ELR (cell line): ENCODE measurements at regions not wholly inside any gene's neighbourhood (a gene's known extent, or its start where the extent isn't known, plus 50 kb on each side); places are given as distances from the start of the nearest gene placed in this dataset.

Experiments
- DNase-seq: peaks from one replicate; pipeline ENCODE4 v3.0.0-alpha.2; 2015; ENCODE audit warnings: low read depth

DNA sequence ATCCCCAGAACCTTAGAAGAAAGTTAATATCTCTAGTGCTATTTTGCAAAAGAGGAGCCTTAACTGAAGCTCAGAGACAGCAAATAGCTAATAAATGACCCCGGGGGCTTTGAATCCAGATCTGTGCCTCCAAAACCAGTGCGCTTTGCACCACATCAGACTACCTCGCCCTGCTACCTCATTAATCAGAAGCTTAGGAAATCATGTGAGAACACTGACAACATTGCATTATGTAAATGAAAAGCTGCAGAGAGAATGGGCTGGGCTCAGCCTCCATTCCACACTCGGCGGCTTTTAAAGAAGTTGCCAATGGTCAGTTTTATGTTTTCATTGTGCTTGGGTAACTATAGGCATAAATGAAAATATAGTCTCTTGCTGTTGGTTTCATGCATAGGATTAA, 54.0 kb upstream of the STMND1 start:
- DNase-seq = no peak

DNA sequence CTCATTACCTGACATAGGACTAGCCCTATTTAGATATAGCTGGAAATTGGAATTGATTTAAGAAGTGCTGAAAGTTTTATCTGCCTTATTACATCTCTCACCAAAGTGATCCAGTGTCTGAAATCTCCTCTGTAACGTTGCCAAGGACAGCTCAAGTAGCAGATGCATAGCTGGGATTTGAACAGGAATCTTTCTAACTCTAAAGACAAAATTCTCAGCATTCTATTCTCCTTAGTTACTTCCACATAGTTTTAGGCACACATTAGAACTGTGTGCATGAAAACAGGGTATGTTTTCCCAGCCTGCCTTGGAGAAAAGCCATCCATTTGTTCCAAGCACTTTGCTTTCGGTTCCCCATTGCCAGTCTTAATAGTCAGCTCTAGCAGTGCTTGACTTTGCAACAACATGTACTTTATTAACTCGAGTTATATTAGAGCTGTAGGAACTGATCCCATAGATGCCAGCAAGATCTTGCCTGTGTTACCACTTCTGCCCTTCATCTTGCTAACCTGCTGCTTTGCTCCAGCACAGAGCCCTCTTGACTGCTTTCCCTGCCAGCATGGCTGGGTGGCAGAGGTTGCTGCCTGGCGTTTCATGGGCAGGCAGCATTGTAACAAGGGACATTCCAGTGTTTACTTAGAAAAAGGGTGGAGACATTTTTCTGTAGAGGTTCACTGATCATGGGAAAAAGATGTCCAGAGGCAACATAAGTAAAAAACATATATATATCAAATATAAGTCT, 56.1 kb upstream of the STMND1 start:
- peak; percentile 27 for DNase-seq

DNA sequence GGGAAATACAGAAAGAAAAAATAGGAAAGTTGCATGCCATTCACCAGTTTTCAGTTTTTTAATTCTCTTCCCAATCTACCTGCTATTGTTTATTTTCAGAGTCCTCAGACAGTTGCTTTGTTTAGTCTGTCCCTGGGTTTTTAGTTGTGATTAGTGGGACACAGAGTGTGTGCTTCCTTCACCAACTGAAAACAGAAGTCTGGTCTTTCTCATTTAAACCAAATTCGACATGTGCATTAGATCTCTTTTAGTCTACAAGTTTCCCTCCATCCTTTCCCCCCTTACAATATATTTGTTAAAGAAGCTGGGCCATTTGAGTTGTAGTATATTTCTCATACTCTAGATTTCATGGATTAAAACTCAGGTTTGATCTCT, 58.7 kb upstream of the STMND1 start:
- DNase-seq = no peak

DNA sequence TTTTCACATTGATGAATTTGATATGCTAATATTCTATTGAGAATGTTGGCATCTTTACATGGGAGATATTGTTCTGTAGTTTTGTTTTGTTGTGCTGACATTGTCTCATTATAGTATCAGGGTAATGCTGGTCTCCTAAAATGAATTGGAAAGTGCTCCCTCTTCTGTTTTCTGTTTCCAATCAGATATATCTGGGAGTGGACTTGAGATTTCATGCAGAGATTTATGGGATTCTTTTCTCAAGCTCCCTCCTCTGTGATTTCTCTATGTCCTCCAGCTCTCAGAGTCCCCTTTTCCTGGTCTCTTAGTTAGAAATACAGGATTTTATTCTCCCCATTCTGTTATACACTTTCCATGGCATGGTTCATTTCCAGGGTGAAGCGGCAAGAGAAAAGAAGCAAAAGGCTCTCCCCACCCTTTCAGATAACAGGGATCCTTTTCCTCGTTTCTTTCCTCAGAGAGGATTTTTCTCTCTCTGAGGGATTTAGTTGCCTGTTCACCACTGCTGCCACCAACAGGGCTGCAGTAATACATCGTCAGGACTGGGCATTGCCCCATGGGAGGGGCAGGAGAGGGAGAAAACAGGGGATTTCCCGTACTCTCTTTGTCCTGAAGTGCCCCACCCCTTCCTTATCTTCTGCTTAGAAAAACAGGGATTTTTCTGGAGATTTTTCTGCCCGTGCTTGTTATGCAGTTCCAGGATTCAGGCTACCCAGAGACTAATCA, 59.3 kb upstream of the STMND1 start:
- DNase-seq = peak; percentile 74

DNA sequence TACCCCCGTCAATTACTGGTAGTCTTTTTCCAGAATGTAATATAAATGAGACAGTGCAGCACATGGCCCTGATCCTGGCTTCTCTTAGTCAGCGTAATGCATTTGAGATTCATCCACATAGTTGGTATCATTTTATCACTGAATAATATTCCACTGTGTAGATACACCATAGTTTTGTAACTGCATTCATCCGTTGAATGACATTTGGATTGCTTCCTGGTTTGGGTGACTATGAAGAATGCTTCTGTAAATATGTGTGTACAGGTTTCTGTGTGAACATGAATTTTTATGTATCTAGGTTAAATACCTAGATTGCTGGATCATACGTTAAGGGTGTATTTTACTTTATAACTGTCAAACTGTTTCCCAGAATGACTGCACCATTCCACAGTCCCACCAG, 62.6 kb upstream of the STMND1 start:
- DNase-seq = no peak

DNA sequence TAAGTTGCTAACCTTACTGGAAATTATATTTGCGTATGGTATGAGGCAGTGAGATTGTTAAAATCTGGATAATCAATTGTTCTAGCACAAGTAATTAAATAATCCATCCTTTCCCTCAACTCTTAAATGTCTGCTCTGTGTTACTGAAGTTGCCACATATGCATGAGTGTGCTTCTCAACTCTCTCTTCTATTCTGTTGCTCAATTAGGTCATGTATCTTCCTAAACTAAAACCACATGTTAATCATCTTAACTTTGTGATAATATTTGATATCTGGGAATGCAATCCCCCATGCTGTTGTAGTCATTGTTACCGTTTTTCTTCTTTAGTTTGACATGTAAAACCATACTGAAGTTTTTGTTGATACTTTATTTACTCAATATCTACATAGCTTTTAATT, 63.5 kb upstream of the STMND1 start:
- DNase-seq = no peak

DNA sequence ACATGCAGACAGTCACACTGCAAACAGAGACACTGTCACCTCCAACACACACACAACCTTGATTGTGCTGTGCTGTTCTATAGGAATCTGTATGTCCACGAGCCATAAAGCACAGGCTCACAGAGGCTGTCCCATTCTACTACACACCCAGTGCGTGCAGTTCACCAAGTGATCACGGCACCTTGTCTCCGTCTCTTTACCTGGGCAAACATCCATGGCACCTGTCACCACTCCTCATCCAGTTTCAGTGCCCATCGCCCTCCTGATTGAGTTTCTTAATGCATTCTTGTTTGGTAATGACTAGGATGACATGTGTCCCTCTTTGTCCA, 65.8 kb upstream of the STMND1 start:
- DNase-seq = no peak

DNA sequence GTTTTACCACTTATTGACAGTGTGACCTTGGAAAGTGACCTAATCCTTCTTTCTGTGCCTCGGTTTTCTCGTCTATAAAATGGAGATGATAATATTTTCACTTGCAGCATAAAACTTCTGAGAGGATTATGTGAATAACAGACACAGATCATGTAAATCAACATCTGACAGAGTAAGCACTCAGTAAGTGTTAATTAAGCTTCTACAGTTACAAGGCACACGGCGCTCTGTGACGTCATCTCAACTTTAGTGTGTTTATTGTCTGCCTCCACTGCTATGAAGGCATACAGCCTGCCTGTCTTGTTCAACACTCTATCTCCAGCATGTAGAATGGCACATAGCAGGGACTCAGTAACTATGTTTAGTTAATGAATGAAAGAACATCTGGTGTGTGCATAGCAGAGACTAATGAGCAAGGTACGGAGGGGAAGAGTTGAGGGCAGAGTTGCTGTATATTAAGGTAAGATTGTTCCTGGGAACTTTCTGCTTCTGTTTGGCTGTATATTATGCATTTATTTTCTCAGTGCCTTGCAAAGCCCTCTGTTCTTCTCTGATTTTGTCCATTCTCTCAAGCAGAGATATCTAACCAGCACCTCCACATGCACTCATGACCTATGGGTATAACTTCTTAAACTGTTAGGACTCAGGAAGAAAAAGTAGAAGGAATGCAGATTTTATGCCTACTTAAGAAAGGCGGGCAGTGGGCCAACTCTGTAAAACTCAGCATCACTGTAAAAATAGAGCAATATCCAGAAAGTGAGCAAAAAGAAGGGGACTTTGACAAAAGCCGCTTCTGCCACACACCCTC, 66.4 kb upstream of the STMND1 start:
- DNase-seq = no peak

DNA sequence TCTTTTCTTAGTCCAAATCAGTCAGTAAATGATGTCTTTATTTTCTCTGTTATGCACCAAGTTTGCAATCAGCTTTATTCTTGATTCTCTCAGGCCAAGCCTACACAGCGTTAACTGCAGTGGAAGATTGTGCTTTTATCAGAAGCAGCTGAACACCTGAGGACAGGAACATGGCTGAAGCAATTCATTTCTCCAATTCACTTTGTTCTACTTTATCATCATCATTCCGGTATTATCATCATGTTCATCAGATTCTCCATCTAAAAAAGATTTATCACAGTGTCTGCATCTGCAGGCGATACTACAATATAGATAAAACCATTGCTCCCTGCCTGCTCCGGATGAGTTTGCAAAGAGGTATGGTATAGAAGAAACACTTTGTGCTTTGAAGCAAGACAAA, 68.1 kb upstream of the STMND1 start:
- no peak for DNase-seq

DNA sequence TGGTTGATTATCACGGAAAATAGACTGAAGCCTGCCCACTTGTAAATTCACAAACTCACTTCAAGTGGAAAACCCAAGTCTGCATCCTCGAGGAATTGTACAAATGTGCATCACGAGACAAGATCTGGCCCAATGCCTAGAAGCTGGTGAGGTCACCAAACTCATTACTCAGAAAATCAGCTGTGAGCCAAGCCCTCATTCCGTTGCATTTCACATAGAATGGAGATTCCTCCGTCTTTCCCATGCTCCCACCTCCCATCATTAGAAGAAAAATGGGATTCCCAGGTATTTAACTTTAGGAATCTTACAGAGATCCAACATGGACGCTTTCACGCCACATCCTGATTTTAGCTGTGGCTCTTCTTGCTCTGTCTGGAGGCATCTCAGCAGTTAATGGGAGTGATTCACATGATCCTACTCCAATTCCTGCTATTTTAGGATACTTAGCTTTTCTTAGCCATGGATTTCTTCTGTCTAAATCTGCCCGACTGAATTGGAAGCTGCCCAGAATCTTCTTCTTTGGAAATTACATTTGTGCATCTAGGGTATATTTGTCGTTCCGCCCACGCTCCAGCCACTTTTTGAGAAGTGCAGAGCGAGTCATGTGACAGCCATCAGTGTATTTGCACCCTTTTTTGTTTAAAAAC, 68.7 kb upstream of the STMND1 start:
- DNase-seq = peak; percentile 97

DNA sequence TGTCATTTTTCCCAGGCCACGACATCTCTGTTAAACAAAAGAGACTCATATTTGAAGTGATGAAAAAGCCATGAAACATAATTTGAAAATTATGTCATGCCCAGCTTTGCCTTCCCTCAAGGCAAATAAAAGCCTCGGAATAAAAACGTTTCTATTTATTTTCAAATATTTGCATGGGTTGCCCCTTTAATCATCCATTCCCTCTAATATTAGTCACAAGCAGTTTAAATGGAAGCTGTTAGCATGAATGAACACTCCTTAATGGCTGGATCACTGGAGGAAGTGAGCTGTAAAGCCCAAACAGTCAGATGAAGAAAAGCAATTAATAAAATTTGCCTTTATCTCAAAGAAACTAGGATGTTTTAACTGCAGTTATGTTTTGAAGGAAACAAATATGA, 69.3 kb upstream of the STMND1 start:
- peak; percentile 90 for DNase-seq

DNA sequence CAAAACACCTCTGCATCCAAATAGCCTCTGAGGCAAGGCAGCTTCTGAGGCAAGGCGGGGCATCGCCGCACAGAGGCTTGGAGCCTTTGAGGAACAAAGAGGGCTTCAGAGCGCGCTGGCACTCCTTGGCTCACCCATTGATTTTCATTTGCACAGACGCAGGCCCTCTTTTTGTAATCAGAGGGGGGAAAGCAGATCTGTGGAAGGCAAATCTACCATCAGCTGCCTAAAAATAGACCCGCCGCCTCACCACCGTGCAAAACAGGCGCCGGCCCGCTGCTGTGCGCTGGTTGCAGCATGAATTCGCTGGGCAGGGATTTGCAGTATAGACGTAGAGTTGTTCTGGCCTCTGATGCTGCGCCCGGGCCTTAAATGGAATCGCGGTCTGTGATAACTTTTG, 69.9 kb upstream of the STMND1 start:
- DNase-seq = no peak

DNA sequence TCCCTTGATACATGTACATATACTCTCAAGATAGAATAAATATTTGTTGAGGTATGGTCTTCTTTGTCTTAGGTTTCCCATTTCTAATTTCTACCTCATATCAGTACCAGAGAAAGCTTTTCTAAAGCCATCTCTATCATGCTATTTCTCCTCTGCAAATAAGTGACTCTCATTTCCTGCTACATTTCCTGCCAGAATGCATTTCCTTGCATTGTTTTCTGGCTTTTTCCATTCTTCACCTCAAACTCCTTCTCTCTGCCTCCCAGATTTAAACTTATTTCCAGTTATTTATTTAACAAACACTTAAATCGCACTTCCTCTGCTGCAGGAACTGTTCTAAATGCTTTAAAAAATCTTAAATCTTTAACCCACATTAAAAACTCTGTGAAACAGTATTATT, 74.4 kb upstream of the STMND1 start:
- no peak for DNase-seq

DNA sequence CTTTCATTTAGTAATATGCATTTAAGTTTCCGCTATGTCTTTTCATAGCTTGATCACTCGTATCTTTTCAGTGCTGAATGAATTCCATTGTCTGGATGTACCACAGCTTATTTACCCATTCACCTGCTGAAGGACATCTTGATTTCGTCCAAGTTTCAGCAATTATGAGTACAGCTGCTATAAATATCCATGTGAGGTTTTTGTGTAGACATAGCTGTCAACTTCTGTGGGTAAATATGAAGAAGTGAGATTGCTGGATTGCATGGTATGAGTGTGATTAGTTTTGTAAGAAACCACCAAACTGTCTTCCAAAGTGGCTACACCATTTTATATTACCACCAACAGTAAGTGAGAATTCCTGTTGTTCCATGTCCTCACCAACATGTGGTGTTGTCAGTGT, 79.2 kb upstream of the STMND1 start:
- no peak for DNase-seq

DNA sequence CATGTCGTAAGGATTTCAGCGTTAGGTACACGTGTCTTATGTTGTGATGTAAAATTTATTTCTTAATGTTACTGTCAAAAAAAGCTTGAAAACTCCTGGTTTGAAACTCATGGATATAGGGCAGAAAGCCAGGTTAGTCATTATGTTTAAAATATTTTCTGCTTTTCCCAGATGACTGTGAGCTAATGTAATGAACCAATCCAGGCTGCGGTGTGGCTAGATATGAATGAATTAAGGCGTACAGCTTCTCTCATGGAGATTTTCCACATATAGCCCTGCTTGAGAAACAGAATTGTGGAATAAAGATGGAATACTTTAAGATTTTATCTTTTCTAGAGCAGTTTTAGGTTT, 80.3 kb upstream of the STMND1 start:
- DNase-seq = peak; percentile 37

DNA sequence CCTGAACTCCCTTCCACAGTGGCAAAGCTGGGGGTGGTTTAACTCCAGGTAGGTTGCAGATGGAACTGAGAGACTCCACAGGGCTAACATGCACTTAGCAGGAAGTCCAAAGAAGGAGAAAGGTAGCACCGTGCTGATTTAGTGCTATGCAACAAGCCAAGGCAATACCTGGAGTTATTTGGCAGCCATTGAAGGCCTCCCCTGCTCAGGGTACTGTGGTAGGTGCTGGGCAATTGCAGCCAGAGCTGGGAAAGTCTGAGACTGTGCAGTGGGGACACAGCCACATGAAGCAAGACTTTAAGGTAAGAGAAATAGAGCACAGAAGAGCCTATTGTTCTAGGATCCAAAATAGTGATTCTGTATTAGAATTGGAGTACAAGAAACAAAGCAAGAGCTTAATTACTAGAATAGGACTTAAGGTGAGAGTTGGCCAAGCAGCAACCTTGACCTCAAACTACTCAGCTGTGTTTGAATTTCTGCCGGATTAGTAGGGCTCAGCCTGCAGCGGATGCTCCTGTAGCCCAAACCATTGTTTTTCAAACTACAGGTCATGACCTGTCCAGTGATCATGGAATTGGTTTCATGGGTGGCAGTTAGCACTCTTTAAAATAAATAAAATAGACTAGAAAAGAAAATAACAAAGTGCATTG, 80.8 kb upstream of the STMND1 start:
- no peak for DNase-seq

DNA sequence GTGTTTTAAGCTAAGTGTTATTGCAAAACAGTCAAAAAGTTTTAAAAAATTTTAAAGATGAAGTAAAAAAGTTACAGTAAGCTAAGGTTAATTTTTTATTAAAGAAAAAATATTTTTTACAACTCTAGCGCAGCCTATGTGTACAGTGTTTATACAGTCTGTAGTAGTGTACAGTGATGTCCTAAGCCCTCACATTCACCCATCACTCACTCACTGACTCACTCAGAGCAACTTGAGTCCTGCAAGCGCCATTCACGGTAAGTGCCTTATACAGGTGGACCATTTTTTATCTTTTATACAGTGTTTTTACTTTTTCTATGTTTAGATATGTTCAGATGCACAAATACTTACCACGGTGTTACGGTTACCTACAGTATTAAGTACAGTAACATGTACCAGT, 83.4 kb upstream of the STMND1 start:
- DNase-seq = no peak

DNA sequence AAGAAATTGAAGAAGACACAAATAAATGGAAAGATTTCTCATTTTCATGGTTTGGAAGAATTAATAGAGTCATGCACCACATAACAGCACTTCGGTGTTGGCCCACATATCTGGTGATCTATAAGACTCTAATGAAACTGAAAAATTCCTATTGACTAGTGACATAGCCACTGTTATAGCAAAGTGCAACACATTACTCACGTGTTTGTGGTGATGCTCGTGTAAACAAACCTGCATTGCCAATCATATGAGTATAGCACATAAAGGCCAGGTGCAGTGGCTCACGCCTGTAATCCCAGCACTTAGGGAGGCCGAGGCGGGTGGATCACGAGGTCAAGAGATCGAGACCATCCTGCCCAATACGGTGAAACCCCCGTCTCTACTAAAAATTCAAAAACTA, 84.4 kb upstream of the STMND1 start:
- DNase-seq = peak; percentile 50

DNA sequence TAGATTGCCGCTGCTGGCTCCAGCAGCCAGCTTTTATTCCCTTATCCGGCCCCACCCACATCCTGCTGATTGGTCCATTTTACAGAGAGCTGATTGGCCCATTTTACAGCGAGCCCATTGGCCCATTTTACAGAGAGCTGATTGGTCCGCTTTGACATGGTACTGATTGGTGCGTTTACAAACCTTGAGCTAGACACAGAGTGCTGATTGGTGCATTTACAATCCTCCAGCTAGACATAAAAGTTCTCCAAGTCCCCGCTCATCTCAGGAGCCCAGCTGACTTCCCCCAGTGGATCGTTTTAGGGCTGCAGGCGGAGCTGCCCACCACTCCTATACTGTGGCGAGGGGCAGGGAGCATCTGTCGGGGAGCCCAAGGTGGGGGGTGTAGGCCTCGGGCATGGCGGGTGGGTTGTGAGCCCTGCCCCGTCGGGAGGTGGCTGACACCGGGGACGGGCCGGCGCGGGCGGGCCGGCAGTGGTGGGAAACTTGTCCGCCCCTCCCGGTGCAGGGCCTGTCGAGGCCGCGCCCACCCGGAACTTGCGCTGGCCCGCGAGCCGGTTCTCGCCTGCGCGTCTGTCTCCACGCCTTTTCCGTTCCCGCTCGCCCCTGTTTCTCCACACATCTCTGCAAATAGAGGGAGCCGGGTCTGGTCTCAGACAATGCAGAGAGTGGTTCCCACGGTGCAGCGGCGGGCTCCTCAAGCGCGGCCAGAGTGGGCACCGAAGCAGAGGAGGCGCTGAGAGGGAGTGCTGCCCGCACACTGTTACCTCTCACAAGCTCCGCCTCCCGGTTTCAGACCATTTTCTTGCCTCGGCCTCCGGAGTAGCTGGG, 86.1 kb upstream of the STMND1 start:
- DNase-seq = no peak

DNA sequence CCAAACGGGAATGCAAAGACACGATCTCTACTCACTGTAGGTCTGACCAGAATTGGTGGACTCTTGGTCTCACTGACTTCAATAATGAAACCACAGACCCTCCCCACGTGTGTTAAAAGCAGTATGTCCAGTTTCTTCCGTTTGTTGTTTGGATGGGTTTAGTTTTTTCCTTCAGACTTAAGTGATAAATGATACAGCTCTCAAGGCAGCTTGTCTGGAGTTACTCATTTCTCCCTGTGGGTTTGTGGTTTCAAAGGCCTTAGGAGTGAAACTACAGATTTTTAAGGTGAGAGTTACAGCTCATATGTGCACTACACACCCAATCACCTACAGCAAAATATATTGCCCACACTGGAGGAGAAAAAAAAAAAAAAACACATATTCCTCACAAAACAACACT, 86.7 kb upstream of the STMND1 start:
- DNase-seq = peak; percentile 49

DNA sequence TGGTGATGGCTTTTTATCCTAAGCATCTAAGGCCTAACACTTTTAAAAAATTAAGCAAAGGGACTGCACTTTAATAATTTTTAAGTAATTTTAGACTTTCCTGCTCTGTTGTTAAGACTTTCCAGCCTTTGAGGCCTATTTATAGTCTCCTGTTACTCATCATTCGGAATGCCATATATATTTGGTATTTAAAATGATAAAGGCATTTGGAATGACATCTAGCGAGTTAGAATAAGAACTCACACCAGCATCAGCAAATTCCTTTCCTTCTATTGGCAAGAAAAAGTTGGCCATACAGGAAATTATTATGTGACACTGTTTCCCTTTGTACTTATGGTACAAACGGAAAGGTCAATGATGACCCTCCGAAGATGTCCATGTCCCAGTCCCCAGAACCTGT, 88.1 kb upstream of the STMND1 start:
- DNase-seq = peak; percentile 95
